HG02852 (cell line): ENCODE measurements at regions not wholly inside any gene's neighbourhood (a gene's known extent, or its start where the extent isn't known, plus 50 kb on each side); places are given as distances from the start of the nearest gene placed in this dataset.

Source experiments
- ATAC-seq: cut with Tn5 transposase; IDR thresholded peaks from one replicate; pipeline ENCODE4 v1.9.1; 2021; ENCODE audit warnings: mild to moderate bottlenecking, moderate library complexity; ENCODE audit not compliant: unreplicated experiment

DNA sequence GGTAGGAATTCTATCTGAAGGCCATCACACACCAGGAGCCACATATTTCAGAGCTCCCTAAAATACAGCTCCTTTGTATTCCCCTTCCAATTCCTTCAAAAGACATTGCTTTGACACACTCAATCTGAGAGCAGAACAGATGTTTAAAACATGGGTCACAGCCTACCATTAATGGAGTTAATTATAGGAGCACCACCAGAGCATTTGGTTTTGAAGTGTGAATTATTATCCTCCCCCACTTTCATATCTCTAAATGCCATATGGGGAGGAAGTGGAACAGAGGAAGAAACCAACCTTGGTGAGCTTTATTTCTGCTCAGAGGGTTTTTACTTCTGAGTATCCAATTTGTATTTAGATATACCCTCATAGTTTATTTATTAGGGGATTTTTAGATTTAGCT lies 50.7 kb upstream of the TNFRSF21 start:
- peak; percentile 48 for ATAC-seq

DNA sequence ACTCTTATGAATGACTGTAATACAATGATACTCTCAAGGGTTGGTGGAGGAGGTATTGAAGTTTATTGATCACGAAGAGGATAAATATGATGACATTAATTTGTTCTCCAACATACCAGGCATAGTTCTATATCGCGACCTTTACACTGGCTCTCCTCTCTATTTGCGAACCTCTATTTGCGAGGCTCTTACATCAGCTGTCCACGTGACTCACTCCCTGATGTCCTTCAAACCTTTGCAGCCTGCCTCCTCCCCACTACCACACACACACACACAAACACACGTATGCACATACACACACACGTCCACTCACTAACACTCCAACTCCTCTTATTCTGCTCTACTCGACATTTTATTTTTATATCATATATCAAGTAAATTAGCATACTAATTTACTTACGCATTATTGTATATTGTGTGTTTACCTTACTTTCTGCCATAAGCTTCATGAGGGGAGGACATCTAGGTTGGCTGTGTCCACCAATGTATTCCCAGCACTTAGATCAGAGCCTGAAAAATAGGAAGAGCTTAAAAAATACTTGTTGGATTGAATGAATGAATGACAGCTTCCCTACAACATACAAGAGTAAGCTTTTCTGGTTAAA lies 53.3 kb upstream of the TNFRSF21 start:
- no peak for ATAC-seq

DNA sequence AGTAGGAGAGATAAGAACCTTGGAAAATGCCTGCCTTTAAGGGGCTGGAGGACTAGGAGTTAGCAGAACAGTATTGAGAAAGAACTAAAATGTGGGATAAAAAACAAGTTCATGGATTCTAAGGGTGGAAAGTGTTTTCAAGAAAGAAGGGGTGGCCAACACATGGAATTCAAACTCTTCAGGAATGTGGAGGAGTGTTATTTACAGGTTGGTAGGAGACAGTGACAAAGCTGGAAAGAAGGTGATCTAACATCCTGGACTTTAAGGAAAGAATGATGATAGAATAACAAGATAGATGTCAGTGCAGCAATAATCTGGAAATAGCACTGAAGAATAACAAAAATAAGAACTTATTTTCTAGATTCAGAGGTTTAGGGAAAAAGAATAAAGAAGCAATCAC lies 54.0 kb upstream of the TNFRSF21 start:
- no peak for ATAC-seq

DNA sequence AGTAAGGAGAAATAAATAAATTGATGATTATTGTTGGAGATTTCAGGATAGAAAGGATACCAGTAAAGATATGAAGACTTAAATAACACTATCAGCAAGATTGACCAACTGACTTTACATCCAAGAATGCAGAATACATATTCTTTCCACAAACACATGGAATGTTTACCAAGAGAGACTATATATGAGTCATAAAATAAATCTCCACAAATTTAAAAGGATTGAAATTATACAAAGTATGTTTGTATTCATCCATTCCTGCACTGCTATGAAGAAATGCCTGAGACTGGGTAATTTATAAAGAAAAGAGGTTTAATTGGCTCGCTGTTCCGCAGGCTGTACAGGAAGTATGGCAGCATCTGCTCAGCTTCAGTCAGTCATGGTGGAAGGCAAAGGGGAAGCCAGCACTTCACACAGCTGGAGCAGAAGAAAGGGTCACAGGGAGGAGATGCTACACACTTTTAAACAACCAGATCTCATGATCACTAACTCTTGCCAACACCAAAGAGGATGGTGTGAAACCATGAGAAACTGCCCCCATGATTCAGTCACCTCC lies 56.7 kb upstream of the TNFRSF21 start:
- ATAC-seq, result no peak

DNA sequence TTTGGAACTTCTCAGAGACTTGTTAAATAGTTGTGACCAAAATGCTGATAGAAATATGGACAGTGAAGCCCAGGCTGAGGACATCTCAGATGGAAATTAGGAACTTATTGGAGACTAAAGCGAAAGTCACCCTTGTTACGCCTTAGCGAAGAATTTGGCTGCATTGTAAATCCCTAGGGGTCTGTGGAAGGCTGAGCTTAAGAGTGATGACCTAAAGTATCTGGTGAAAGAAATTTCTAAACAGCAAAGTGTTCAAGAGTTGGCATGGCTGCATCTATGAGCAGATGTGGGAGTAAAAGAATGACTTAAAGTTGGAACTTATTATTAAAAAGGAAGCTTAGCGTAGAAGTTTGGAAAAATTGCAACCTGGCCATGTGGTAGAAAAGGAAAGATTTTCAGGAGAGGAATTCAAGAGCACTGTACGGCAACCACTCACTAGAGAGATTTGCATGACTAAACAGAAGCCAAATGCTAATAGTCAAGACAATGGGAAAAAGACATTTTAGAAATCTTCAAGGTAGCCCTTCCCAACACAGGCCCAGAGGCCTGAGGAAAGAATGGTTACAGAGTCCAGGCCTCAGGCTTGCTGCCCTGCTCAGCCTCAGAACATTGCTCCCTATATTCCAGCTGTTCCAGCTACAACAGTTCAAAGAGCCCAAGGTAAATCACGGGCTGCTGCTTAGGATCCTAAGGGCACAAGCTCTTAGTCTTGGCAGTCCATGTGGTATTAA lies 61.6 kb upstream of the TNFRSF21 start:
- ATAC-seq, result no peak

DNA sequence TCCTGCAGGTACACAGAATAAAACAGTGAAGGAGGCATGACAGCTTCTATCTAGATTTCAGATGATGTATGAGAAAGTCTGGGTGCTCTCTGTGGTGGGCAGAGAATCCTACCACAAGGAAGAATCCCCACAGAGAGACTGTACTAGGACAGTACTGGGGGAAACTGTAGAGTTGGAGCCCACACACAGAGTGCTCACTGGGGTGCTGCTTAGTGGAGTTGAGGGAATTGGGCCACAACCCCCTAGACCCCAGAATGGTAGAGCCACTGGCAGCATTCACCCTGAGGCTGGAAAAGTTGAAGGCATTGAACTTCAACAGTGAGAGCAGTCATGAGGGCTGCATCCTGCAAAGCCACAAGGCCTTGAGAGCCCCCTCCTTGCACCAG lies 62.2 kb upstream of the TNFRSF21 start:
- no peak for ATAC-seq

DNA sequence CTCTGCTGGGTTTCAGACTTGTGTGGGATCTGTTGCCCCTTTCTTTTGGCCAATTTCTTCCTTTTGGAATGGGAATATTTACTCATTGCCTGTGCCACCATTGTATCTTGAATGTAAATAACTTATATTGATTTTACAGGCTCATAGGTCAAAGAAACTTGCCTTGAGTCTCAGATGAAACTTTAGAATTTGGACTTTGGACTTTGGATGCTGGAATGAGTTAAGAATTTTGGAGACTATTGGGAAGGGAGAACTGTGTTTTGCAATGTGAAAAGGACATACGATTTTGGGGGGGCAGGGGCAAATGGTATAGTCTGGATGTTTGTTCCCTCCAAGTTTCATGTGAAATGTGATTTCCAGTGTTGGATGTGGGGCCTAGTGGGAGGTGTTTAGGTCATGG lies 62.6 kb upstream of the TNFRSF21 start:
- ATAC-seq, result no peak

DNA sequence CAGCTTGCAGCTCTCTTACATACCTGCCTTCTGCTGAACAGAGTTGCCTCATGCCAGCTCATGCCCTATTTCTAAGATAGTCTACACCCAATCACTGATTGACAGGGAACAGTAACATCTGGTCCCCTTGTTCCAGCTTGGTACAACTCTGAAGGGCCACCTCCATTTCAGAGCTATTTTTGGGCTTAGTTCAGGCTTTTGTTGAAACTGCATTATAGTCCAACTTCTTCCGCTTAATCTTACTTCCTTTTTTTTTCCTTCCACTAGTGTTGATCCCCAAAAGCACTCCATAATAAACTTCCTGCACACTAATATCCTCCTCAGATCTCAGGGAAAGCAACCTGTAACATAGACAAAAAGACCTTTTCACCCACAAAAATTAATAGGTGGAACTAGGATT lies 65.7 kb upstream of the TNFRSF21 start:
- ATAC-seq, result no peak

DNA sequence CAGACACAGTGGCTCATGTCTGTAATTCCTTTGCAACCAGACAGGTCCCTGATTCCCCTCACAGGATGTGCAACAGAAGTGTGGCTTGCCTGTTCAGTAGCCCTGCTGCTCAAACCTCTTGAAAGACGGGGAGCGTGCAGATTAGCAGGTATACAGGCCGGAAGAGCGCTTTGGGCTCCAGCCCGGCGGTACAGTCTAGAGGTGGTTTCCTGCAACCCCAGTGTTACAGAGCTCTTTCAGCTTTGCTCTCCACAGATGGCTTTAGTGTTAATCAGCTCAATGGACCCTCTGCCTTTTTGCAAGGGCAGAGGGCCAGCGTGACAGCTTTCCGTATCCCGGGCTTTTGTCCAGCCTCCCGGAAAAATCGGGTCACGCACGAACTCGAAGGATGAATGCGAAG lies 67.2 kb upstream of the TNFRSF21 start:
- peak; percentile 66 for ATAC-seq

DNA sequence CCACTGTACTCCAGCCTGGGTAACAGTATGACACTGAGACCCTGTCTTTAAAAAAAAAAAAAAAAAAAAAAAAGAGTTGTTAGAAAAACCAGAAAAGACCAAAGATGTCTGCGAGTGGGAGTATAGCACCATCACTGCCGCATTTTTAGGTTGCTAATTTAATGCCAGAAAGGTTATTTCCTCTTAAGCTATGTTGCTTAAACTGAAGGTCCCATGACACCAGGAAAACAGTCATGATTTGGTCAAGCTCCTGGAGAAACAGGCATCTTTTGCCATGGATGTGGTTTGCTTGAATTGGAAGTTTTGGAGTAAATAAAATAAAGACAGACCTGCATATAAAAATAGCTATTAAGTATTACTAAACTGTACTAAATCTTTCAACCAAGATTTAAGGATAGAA lies 68.3 kb upstream of the TNFRSF21 start:
- no peak for ATAC-seq

DNA sequence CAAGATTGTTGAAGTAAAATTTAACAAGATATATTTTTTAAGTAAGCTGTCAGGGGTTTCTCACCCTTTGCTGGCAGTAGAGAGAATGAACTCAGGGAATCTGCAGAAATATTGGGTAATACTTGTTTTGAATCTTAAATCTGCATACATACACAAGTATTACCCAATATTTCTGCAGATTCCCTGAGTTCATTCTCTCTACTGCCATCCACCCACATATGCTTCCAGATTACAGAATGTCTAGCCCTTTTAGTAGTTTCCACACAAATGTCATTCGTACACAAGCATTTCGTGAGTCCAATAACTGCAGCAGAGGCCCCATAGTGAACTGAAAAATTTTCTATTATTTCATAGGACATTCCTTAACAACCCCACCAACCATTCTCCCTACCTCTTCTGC lies 69.6 kb upstream of the TNFRSF21 start:
- no peak for ATAC-seq

DNA sequence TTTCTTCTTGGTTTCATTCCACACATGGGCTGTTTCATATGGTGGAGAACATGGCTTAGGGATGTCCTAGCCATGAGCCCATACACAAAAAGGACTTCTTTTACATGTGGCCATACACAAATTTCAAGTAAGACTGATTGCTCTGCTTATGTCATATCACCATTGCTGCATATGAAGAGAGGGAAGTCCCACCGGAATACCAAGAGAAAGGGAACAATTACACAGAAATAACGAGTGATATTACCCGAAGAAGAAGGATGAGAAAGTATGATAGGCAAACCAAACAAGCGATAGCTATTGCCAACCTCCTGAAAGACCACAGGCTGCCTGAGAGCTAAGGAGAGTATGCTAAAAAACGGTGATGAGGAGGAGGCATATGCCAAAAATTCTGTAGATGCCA lies 70.5 kb upstream of the TNFRSF21 start:
- ATAC-seq, result no peak

DNA sequence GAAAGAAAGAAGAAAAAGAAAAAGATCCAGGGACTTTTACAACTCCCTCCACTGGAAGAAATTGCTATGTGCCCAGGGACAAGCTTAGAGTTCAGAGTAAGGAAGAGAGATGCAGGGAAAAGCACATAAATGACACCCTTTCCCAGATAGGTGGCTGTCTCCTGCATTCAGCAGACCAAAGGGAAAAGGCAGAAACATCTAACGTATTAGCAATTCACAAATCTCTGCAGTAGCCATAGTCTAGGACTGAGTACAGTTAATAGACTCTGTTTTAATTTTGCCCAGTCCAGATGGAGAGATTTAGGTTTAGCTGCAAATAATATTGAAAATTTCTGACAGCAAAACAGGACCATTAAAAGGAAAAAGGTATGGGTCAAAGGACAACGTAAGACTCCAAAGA lies 71.3 kb upstream of the TNFRSF21 start:
- no peak for ATAC-seq

DNA sequence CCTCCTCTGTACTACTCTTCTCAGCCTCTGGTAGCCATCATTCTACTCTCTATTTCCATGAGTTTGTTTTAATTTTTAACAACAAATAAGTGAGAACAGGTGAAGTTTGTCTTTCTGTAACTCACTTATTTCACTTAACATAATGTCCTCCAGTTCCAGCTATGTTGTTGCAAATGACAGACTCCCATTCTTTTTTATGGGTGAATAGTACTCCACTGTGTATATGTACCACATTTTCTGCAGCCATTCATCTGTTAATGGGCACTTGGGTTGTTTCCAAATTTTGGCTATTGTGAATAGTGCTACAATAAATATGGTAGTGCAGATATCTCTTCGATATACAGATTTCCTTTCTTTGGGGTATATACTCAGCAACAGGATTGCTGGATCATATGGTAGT lies 73.7 kb upstream of the TNFRSF21 start:
- ATAC-seq, result no peak

DNA sequence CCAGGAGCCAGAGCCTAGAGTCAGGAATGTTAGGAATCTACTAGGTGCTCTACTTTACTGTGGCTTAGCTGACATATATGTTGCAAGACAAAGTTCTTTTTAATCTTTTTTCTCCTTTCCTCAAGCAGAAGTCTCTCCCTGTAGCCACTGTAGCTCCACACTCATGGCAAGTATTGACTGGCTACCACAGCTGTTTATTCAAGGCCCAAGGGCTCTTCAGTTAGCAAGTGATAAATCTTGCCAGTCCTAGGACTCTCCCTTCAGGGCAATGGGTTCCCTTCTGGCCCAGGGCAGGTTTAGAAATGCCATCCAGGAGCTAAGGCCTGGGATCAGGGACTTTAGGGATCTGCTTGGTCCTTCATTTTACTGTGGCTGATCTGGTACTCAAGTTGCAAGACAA lies 82.0 kb upstream of the TNFRSF21 start:
- ATAC-seq, result no peak

DNA sequence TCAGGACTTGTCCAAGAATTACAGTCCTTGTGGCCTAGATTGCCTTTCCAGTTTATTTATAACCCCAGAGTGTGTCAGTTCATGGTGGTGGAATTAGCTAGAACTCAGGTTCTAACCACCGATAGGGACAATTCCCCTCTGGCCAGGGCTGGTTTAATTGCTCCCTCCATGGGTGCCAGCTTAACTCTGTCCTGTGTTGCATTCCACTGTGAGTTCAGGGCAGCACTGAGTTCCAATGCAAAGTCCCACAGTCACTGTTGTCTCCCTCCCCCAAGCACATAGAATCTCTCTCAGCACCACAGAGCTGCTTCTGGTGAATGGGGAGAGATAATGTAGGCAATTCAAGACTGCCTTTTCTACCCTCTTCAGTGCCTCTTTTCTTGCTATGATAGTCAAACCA lies 82.5 kb upstream of the TNFRSF21 start:
- no peak for ATAC-seq

DNA sequence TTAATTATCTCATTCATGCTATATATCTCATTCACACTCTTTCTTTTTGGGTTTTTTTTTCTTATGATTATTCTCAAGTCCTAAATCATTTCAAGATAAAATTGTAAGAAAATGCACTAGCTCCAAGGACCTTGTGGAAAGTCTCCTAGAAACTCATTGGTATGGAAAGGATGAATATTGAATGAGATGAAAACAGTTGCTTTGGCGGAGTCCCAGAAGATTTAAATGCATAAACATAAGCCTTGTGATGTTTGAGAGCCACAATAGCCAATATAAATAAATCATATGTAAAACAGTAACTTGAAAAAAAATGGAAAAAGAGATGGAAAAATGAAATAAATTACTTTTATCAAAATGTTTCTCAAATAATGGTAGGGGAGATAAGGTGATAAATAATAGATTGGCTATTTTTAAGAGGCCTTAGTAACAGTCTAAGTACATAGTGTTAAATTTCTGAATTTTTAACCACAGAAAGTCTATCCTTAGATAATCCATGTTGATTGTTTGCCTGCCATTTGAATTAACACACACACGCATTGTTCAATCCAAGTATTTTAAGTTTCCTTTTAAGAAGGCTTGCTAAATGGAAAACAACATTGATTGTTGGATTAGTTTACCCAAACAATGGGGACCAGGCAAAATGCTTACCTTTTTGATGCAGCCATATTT lies 81.1 kb upstream of the CD2AP start:
- ATAC-seq, result no peak

DNA sequence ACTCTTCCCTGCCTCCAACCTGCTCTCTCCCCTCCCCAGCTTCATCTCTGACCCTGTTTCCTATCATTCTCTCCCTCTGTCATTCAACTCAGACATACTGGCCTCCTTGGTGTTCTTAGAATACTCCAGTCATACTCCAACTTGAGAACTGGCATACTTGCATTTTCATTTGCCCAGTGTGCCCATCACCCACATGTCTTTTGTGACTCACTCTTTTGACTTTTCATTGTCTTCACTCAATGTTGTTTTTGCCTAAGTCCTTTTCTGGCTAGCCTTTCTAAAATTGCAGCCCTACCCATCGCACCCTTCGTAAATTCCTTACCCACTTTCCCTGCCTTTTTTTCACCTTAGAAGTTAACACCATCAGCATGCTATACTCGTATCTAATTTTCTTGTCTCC lies 77.0 kb upstream of the CD2AP start:
- no peak for ATAC-seq

DNA sequence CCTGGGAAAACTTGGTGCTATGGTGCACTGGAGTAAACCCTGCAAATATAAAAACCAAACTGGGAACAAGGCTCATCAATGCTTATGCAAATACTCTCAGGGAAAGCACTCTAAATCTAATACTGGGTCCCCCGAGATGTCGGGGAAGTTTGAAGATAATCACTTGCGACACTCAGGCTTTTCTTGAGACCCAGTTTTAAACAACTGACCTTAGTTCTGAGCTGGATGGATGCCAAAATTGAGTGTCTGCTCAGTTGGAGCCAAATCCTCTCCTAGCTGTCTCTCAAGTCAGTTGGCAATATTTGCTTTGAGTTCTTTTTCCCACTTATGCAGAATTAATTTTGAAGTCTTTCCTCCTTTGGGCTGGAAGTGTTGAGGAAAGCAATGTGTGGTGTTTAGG lies 75.5 kb upstream of the CD2AP start:
- ATAC-seq, result no peak

DNA sequence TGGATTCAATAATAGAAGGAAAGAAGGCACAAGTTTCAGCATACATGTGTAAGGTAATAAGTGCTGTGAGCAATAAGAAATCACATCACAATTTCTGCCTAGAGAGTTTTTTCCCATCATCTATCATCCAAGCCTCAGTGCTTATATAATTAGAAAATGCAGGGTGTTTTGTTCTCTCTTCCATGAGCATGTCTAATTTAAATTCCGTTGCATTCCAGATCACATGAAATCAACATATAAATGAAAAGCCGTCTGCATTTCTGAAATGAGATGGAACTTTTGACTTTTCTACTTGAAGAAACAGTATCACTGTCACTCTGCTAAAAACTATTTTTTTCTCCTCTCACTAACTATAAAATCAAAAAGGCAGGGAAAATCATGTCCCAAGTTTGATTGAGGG lies 74.5 kb upstream of the CD2AP start:
- no peak for ATAC-seq

DNA sequence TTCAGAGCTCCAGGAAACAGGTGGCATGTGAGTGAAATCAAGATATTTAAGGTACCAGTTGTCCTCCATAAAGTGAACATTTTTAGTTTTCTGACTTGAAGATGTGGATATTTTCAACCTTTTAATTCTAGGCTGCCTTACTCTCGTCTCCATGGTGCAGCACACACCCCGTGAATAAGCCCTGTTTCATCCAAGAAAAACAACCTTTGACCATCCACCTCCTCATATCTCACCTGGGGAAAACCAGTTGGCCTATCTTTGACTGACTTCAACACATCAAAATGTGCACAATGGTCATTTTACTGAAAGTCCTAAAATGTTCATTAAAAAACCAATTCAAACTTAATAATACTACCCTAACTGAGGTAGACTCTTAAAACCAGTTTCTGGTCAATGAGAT lies 73.8 kb upstream of the CD2AP start:
- ATAC-seq, result no peak

DNA sequence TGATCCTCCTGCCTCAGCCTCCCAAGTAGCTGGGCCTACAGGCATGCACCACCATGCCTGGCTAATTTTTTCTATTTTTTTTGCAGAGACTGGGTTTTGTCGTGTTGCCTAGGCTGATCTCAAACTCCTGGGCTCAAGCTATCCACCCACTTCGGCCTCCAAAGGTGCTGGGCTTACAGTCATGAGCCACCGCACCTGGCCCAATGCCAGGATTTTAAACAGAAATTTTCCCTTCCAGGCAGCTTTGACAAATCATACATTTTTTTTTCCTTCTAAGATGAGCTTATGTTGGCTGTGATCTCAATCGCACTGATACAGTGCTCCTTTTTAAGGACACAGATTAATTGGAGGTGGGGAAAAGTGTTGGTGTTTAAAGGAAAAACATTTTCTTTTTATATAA lies 73.2 kb upstream of the CD2AP start:
- no peak for ATAC-seq
